Astrocyte of the spinal cord (primary cell): ENCODE measurements at regions not wholly inside any gene's neighbourhood (a gene's known extent, or its start where the extent isn't known, plus 50 kb on each side); places are given as distances from the start of the nearest gene placed in this dataset.

Source experiments
- DNase-seq: peaks from one replicate; pipeline ENCODE4 v3.0.0; 2011; ENCODE audit warnings: low read depth, low spot score
- H3K4me3 ChIP-seq: 2 replicates; pipeline ENCODE4 v1.5.1; 2011; ENCODE audit warnings: low read depth, mild to moderate bottlenecking, low read length, moderate library complexity
- in situ Hi-C: cut with HindIII; loops from 2 replicates; pipeline ENCODE4 v1.10.0; 2017; ENCODE audit warnings: low sequenced_read_pairs
- TF ChIP-seq, protein P1 (sequence below): IDR thresholded peaks from 2 replicates; pipeline ENCODE4 v1.5.1; 2012; ENCODE audit warnings: low read depth, mild to moderate bottlenecking, low read length, inconsistent platforms

DNA sequence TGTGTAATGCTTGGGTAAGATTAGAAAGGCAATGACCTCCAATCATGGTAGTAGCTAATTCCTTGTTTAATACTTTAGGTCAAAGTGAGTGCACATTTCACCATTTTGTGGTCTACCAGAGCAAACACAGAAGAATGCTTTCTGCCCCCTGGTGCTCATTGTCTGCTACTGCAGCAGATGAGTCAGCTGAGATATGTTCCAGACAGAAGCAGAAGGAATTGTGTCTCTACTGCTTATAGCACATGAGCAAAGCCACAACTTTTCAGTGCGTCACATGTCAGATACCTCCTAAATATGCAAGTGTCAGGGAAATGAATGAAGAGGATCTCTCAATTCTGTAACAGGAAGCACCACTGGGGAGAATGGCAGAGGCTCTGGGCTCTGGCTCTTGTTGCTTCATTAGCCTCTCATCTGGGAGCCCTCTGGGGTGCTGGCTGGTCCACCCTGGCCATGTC, 308.9 kb downstream of the ALDH8A1 start:
- DNase-seq = peak; percentile 94
- TF ChIP-seq, protein P1, sequence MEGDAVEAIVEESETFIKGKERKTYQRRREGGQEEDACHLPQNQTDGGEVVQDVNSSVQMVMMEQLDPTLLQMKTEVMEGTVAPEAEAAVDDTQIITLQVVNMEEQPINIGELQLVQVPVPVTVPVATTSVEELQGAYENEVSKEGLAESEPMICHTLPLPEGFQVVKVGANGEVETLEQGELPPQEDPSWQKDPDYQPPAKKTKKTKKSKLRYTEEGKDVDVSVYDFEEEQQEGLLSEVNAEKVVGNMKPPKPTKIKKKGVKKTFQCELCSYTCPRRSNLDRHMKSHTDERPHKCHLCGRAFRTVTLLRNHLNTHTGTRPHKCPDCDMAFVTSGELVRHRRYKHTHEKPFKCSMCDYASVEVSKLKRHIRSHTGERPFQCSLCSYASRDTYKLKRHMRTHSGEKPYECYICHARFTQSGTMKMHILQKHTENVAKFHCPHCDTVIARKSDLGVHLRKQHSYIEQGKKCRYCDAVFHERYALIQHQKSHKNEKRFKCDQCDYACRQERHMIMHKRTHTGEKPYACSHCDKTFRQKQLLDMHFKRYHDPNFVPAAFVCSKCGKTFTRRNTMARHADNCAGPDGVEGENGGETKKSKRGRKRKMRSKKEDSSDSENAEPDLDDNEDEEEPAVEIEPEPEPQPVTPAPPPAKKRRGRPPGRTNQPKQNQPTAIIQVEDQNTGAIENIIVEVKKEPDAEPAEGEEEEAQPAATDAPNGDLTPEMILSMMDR = peak; percentile 92
- in situ Hi-C loops = no loop called here
- H3K4me3 ChIP-seq = no peak overlapping the region

DNA sequence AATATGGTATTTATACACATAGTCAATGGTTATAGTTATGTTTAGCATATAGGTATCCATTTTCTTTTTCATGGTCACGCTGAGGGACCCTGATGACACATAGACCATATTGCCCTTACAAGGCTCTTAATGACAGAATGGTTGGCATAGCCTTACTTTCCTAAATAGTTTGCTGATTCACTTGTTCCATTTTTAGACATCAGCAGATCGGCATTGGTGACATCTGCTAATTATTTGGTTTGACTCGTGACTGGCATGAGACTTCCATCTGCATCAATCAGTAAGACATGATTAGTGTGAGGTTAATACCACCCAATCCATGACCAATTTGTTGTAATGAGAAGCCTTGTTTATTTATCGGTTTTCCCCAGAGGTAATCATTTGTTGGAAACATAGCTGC, 309.7 kb downstream of the ALDH8A1 start:
- in situ Hi-C loops = no loop called here
- TF ChIP-seq, protein P1 = no peak
- DNase-seq = no peak
- no peak overlapping the region for H3K4me3 ChIP-seq

DNA sequence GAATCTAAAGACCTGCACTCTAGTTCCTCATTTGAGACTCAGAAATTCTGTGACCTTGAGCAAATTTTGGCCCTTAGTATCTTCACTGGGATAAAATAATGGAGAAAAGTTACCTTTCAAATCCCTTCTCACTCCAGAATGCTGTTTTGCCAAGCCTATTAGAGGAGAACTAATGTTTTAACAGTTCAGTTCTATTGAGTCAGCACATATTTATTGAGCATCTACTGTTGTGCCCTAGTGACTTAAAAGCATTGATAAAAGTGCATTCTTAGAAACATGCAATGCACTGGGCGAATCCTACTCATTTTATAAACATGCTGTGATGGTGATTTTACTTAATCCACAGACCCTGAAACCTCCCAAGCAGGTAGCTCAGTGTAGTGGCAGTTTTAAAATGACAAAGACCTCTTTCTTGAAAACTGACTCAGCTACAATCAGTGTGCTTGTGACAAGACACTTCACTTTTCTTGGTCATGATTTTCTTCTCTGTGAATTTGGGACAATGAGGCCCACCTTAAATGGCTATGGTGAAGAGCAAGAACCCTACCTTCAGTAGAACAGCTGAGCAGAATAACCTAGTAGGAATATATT, 312.0 kb downstream of the ALDH8A1 start:
- in situ Hi-C loops = no loop called here
- TF ChIP-seq, protein P1 = no peak
- H3K4me3 ChIP-seq = no peak overlapping the region
- DNase-seq = no peak

DNA sequence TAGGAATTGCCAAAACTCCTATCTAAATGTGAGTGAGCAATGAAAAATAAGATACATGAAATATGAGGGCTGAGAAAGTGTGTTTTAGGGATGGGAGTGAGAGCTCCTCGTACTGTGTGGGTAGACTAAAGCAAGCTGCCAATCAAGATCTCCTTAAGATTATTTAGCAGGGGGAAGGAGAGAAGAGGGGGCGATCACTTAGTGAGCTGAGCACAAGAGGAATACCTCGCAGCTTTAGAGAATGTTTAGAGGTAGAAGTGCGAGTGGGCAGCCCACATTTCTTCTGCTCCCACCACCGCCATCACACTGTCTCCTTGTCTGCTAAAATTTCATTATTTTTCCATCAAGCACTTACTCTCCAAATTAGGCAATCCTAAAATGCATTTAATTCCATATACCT, 312.6 kb downstream of the ALDH8A1 start:
- TF ChIP-seq, protein P1 = no peak
- no peak for DNase-seq
- H3K4me3 ChIP-seq = no peak overlapping the region
- in situ Hi-C loops = no loop called here

DNA sequence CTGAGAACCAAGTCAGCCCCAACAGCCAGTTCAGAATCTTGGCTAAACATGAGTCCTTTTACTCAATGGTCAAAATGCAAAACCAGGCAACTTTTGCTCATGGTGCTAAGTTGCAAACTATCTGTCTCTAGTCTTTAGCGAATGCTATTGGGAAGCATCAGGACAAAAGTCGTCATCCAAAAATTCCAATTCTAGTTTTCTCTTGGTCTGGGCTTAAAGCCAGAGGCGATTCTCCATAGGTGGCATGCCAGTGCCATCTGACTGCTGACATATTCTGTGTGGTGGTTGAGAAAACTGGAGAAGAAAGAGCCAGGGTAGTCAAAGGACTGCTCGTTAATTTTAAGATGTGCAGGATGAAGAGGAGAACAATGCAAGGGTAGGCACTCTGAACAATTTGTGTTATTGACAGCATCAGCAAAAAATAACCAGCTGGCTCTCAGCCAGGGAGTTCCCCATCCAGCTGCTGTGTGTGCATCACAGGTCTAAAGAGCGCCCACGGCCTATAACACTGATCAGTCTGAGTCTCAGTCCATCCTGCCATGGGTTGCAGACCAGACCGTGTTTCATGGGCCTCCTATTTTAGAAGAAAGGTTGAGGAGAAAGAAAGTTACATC, 313.6 kb downstream of the ALDH8A1 start:
- TF ChIP-seq, protein P1 = no peak
- in situ Hi-C loops = no loop called here
- no peak for DNase-seq
- H3K4me3 ChIP-seq = no peak overlapping the region

DNA sequence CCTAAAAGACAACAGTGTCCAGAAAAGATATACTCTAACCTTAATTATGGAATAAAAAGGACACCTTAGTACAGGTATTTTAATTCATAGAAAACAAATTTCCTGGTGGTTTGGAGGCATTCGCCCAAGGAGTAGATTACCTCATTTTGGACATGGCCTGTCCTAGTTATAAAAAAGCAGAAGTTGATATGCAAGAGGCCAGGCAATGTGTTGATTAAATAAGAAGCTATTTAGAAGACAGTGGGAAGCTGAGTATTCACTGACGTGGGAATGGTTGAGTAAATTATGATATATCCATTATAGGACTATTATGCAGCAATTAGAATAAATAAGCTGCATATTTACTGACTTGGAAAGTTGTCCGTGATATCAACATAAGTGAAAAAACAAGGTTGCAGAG, 314.9 kb downstream of the ALDH8A1 start:
- H3K4me3 ChIP-seq = no peak overlapping the region
- in situ Hi-C loops = no loop called here
- TF ChIP-seq, protein P1 = no peak
- no peak for DNase-seq
